ENCODE measurements at regions not wholly inside any gene's neighbourhood (a gene's known extent, or its start where the extent isn't known, plus 50 kb on each side); places are given as distances from the start of the nearest gene placed in this dataset.

DNA sequence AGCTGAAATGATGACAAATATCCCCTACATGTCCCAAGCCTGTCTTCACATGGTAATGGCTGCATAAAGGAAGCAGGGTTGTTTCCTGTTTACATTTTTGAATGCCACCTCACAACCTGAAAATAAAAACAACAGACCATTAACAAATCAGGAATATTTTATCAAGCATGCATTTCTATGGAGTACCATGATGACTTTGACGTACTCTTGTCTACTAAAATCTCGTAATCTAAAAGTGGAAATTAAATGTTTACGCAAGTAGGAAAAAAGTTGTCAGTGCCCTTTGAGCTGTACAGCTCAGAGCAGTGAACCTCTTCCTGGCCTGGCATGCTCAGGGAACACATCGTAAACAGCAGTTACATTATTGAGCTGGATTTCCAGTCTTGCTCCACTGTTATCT, 194.1 kb downstream of the INHBA start:
- Histone ChIP-seq H3K4me1 (ENCODE audit: control insufficient read depth, insufficient read depth, low read length) (no peaks in the 10 kb centered on the region), H3K9me3 (replicated peaks; ENCODE audit: control insufficient read depth, insufficient read depth, low read length) (no peaks in the 10 kb centered on the region), H3K27ac (ENCODE audit: control insufficient read depth, insufficient read depth) (no peak overlapping the region), H3K9ac (ENCODE audit: control insufficient read depth, insufficient read depth, low read length) (no peak overlapping the region), H4K20me1 (ENCODE audit: control insufficient read depth, insufficient read depth) (no peaks in the 10 kb centered on the region), H3K79me2 (ENCODE audit: control insufficient read depth, insufficient read depth, low read length) (no peaks in the 10 kb centered on the region), H2AFZ (ENCODE audit: control insufficient read depth, low read depth, low read length) (no peak overlapping the region), H3K4me2 (ENCODE audit: control insufficient read depth, insufficient read depth) (no peak overlapping the region), H3K4me3 (no peak overlapping the region), H3K36me3 (ENCODE audit: control insufficient read depth in 2 of 2, insufficient read depth in 2 of 2, low read length in 1 of 2) (no peaks in the 10 kb centered on the region), H3K27me3 (replicated peaks in 1 of 2; ENCODE audit: control insufficient read depth in 2 of 2, insufficient read depth in 2 of 2, low read length in 1 of 2) (no peaks in the 10 kb centered on the region)
- ATAC-seq (no peak), FAIRE-seq (no peak), DNase-seq (ENCODE audit: low read depth, low spot score) (no peak)
- BruUV-seq (replicated peaks) = no TSS peak
- ChIA-PET CTCF (no interaction called here), POLR2A (no interaction called here), SMC1A (ENCODE audit: uncharacterized antibody, unreplicated experiment) (no interaction called here), RAD21 (ENCODE audit: unreplicated experiment) (no interaction called here)
- TF ChIP-seq NBN (IDR thresholded peaks at IDR 0.05) (no peak), KLF5 (IDR thresholded peaks at IDR 0.05; ENCODE audit: partially characterized antibody) (no peak)
- in situ Hi-C loops (cut with MboI) = no loop called here
- intact Hi-C loops (cut with micrococcal nuclease; ENCODE audit: unreplicated experiment) = no loop called here
- 43% methylated on average over 4 of the region's 4 CpGs for WGBS (ENCODE audit: insufficient coverage, insufficient replicate concordance, low lambda C conversion rate, missing lambda C conversion rate)

DNA sequence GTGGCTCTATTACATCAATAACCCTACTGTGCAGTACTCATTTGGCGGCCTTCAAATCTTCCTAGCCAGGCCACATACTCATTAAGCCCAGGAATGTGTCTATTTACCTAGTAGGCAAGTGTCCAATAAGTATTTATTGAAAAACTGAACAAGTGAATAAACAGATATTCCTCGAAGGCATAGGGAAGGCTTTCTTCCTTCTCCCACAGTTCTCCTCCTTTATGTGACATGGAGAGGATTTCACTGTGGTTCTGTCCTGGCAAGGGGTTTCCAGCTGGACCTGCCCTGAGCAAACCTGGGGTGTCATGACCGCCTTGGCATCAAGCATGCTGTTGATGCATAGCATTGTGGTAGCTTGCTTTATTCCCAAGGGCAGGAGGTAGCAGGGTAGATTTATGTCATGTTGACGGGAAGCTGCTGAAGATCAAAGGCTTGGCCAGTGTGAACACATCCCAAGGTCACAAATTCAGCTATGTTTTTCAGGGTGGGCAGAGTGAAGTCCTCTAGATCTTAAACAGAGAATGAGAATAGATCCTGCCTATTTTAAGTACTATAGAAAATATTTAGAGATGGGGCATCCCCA, 195.1 kb downstream of the INHBA start:
- no peaks in the 10 kb centered on the region for H3K27me3 ChIP-seq (replicated peaks in 1 of 2; ENCODE audit: control insufficient read depth in 2 of 2, insufficient read depth in 2 of 2, low read length in 1 of 2)
- ChIA-PET RAD21 (ENCODE audit: unreplicated experiment) (no interaction called here), POLR2A (no interaction called here), CTCF (interaction anchor here (0.6 kb wide), 1 partner anchor 1503 kb away, joined by 3 read pairs; no protein-coding TSS in a partner anchor), SMC1A (ENCODE audit: uncharacterized antibody, unreplicated experiment) (no interaction called here)
- H3K27ac ChIP-seq (ENCODE audit: control insufficient read depth, insufficient read depth) = no peak overlapping the region
- no peaks in the 10 kb centered on the region for H4K20me1 ChIP-seq (ENCODE audit: control insufficient read depth, insufficient read depth)
- H3K36me3 ChIP-seq (ENCODE audit: control insufficient read depth in 2 of 2, insufficient read depth in 2 of 2, low read length in 1 of 2) = no peaks in the 10 kb centered on the region
- no peak for FAIRE-seq
- ATAC-seq = no peak
- H3K79me2 ChIP-seq (ENCODE audit: control insufficient read depth, insufficient read depth, low read length) = no peaks in the 10 kb centered on the region
- no peak overlapping the region for H3K4me2 ChIP-seq (ENCODE audit: control insufficient read depth, insufficient read depth)
- no peak for TF ChIP-seq MXI1 (IDR thresholded peaks at IDR 0.05; ENCODE audit: low read depth, low read length)
- TF ChIP-seq ATF7 (IDR thresholded peaks at IDR 0.05; ENCODE audit: low read depth) = no peak
- TF ChIP-seq MYB (IDR thresholded peaks at IDR 0.05; ENCODE audit: borderline replicate concordance, low read depth, low read length) = no peak
- TF ChIP-seq NFYB (IDR thresholded peaks at IDR 0.05; ENCODE audit: insufficient read depth, low read depth, low read length) = no peak
- no peak for TF ChIP-seq CHD4 (IDR thresholded peaks at IDR 0.05)
- TF ChIP-seq IKZF1 (conservative IDR thresholded peaks at IDR 0.05) = no peak
- no peak for TF ChIP-seq KAT2A (conservative IDR thresholded peaks at IDR 0.05; ENCODE audit: control insufficient read depth, low read depth, low read length)
- TF ChIP-seq ZBED1 (IDR thresholded peaks at IDR 0.05; ENCODE audit: borderline replicate concordance) = no peak
- no peak overlapping the region for H2AFZ ChIP-seq (ENCODE audit: control insufficient read depth, low read depth, low read length)
- no peak for DNase-seq (ENCODE audit: low read depth, low spot score)
- intact Hi-C loops (cut with micrococcal nuclease; ENCODE audit: unreplicated experiment) = no loop called here
- WGBS (ENCODE audit: insufficient coverage, insufficient replicate concordance, low lambda C conversion rate, missing lambda C conversion rate) = 1% methylated on average over 4 of the region's 4 CpGs
- no peaks in the 10 kb centered on the region for H3K4me1 ChIP-seq (ENCODE audit: control insufficient read depth, insufficient read depth, low read length)
- in situ Hi-C loops (cut with MboI) = no loop called here
- H3K9ac ChIP-seq (ENCODE audit: control insufficient read depth, insufficient read depth, low read length) = no peak overlapping the region
- no peak overlapping the region for H3K4me3 ChIP-seq
- no TSS peak for BruUV-seq (replicated peaks)
- H3K9me3 ChIP-seq (replicated peaks; ENCODE audit: control insufficient read depth, insufficient read depth, low read length) = no peaks in the 10 kb centered on the region

Data from GM12878 (cell line).